DMS 273 treated with DMSO at 0.1 percent for 48 hours (cell line): ENCODE measurements at regions not wholly inside any gene's neighbourhood (a gene's known extent, or its start where the extent isn't known, plus 50 kb on each side); places are given as distances from the start of the nearest gene placed in this dataset.
"Not testable (repeated sequence)": the region's sequence is repeated elsewhere in the genome, so short reads cannot be mapped to it uniquely, and the experiment has no call there.

Experiments
- DNase-seq: peaks from one replicate; lab custom pipeline; 2025; lab: John Stamatoyannopoulos, UW

GRCh38 chr4:163693211-163693610 is 198.7 kb downstream of the TMA16 start:
- no peak for DNase-seq

- no peak for DNase-seq
Observed at GRCh38 chr4:163693776-163694175, 199.3 kb downstream of the TMA16 start.

GRCh38 chr4:163694385-163694784 is 199.9 kb downstream of the TMA16 start:
- no peak for DNase-seq

- DNase-seq = no peak
Observed at GRCh38 chr4:163697121-163697520, 202.6 kb downstream of the TMA16 start.

- not testable (repeated sequence) for DNase-seq
Observed at GRCh38 chr4:163700383-163700782, 205.9 kb downstream of the TMA16 start.

GRCh38 chr4:163701916-163702315 is 207.4 kb downstream of the TMA16 start:
- DNase-seq = no peak

- DNase-seq = no peak
Observed at GRCh38 chr4:163702736-163703135, 208.2 kb downstream of the TMA16 start.

GRCh38 chr4:163703251-163703650 is 208.8 kb downstream of the TMA16 start:
- DNase-seq = no peak

GRCh38 chr4:163707873-163708272 is 213.4 kb downstream of the TMA16 start:
- no peak for DNase-seq

- no peak for DNase-seq
Observed at GRCh38 chr4:163709601-163710000, 215.1 kb downstream of the TMA16 start.

- no peak for DNase-seq
Observed at GRCh38 chr4:163710158-163710557, 215.7 kb downstream of the TMA16 start.

- not testable (repeated sequence) for DNase-seq
Observed at GRCh38 chr4:163724495-163724894, 230.0 kb downstream of the TMA16 start.

- no peak for DNase-seq
Observed at GRCh38 chr4:163726641-163727040, 232.2 kb downstream of the TMA16 start.

- no peak for DNase-seq
Observed at GRCh38 chr4:163731071-163731470, 236.6 kb downstream of the TMA16 start.

GRCh38 chr4:163732473-163732872 is 238.0 kb downstream of the TMA16 start:
- no peak for DNase-seq

GRCh38 chr4:163736876-163737275 is 242.4 kb downstream of the TMA16 start:
- DNase-seq = no peak

GRCh38 chr4:163737846-163738245 is 243.4 kb downstream of the TMA16 start:
- not testable (repeated sequence) for DNase-seq

- no peak for DNase-seq
Observed at GRCh38 chr4:163738521-163738920, 244.0 kb downstream of the TMA16 start.

- DNase-seq = no peak
Observed at GRCh38 chr4:163744861-163745260, 250.4 kb downstream of the TMA16 start.

- DNase-seq = no peak
Observed at GRCh38 chr4:163747293-163747692, 252.8 kb downstream of the TMA16 start.

- no peak for DNase-seq
Observed at GRCh38 chr4:163747886-163748285, 253.4 kb downstream of the TMA16 start.

GRCh38 chr4:163748449-163748848 is 254.0 kb downstream of the TMA16 start:
- DNase-seq = no peak

- DNase-seq = no peak
Observed at GRCh38 chr4:163755013-163755412, 260.5 kb downstream of the TMA16 start.

- DNase-seq = no peak
Observed at GRCh38 chr4:163757219-163757618, 262.7 kb downstream of the TMA16 start.

GRCh38 chr4:163758032-163758431 is 263.5 kb downstream of the TMA16 start:
- DNase-seq = no peak
